ENCODE measurements at regions not wholly inside any gene's neighbourhood (a gene's known extent, or its start where the extent isn't known, plus 50 kb on each side); places are given as distances from the start of the nearest gene placed in this dataset.

- Histone ChIP-seq H3K27me3 (no peaks in the 10 kb centered on the region), H3K27ac (no peak overlapping the region), H3K4me1 (peaks cover 0 to 11% (median 0%) of the 10 kb centered on the region in 4 donors), H3K4me3 (no peak overlapping the region), H3K36me3 (no peaks in the 10 kb centered on the region), H3K9me3 (no peaks in the 10 kb centered on the region)
- 93 to 98% (median 96%) methylated on average over 10 of the region's 10 CpGs for WGBS, 5 donors
- intact Hi-C loops (cut with DNase I; ENCODE audit: low total_unique reads) = no loop called here
- TF ChIP-seq POLR2AphosphoS5 (IDR thresholded peaks at IDR 0.05) (no peak), CTCF (IDR thresholded peaks at IDR 0.05) (no peak), POLR2A (IDR thresholded peaks at IDR 0.05) (no peak), EP300 (IDR thresholded peaks at IDR 0.05) (no peak)
- no peak for DNase-seq
Observed at GRCh38 chr6:15906420-15907016, 222.4 kb upstream of the MYLIP start.

- TF ChIP-seq CTCF (IDR thresholded peaks at IDR 0.05) (no peak), POLR2A (IDR thresholded peaks at IDR 0.05) (no peak), EP300 (IDR thresholded peaks at IDR 0.05) (no peak), POLR2AphosphoS5 (IDR thresholded peaks at IDR 0.05) (no peak)
- no peak for DNase-seq
- Histone ChIP-seq H3K4me3 (no peak overlapping the region), H3K27me3 (no peaks in the 10 kb centered on the region), H3K27ac (no peak overlapping the region), H3K4me1 (peaks cover 0 to 11% (median 0%) of the 10 kb centered on the region in 4 donors), H3K9me3 (no peaks in the 10 kb centered on the region), H3K36me3 (no peaks in the 10 kb centered on the region)
- intact Hi-C loops (cut with DNase I; ENCODE audit: low total_unique reads) = no loop called here
- 81 to 89% (median 87%) methylated on average over 8 of the region's 8 CpGs for WGBS, 5 donors
Observed at GRCh38 chr6:15905488-15906419, 223.1 kb upstream of the MYLIP start.

- intact Hi-C loops (cut with DNase I; ENCODE audit: low total_unique reads) = no loop called here
- WGBS, 5 donors = 82 to 92% (median 91%) methylated on average over 6 of the region's 6 CpGs
Observed at GRCh38 chr6:15904651-15905376, 224.1 kb upstream of the MYLIP start.

More at GRCh38 chr6:15904651-15905376, 224.1 kb upstream of the MYLIP start:
- Histone ChIP-seq H3K4me3 (no peak overlapping the region), H3K36me3 (no peaks in the 10 kb centered on the region), H3K4me1 (peaks cover 0 to 11% (median 0%) of the 10 kb centered on the region in 4 donors), H3K9me3 (no peaks in the 10 kb centered on the region), H3K27ac (no peak overlapping the region), H3K27me3 (no peaks in the 10 kb centered on the region)
- no peak for DNase-seq
- TF ChIP-seq CTCF (IDR thresholded peaks at IDR 0.05) (no peak), EP300 (IDR thresholded peaks at IDR 0.05) (no peak), POLR2A (IDR thresholded peaks at IDR 0.05) (no peak), POLR2AphosphoS5 (IDR thresholded peaks at IDR 0.05) (no peak)

Measured in stomach (tissue), 8 donors.